CD4-positive, alpha-beta T cell treated with Interferon alpha-2 for 1 hour (primary cell): ENCODE measurements at regions not wholly inside any gene's neighbourhood (a gene's known extent, or its start where the extent isn't known, plus 50 kb on each side); places are given as distances from the start of the nearest gene placed in this dataset.
A peak's percentile ranks its signal among the peaks of the same experiment; 100 is the strongest.
"Not testable (repeated sequence)": the region's sequence is repeated elsewhere in the genome, so short reads cannot be mapped to it uniquely, and the experiment has no call there.

Experiments used
- DNase-seq, 2 donors: peaks; one replicate each; pipeline ENCODE4 v3.0.0-alpha.2; 2020 to 2022

DNA sequence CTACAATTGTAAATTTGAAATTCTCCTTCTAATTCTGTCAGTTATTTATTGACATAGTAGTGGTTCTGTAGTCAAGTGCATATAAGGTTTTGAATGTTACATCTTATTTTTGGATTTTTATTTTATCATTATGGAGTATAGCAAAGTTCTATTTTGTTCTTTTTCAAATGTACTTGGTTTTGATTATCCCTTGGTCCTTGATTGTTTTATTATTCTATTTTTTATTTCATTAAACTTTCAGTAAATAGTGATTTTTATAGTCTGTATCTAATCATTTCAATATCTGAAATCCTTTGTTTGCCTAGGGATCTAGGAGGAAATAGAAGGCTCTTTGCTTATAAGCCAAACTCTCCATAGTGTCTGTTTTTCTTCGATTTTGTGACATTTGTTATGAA is 87.8 kb downstream of the HFE start:
- no peak for DNase-seq

DNA sequence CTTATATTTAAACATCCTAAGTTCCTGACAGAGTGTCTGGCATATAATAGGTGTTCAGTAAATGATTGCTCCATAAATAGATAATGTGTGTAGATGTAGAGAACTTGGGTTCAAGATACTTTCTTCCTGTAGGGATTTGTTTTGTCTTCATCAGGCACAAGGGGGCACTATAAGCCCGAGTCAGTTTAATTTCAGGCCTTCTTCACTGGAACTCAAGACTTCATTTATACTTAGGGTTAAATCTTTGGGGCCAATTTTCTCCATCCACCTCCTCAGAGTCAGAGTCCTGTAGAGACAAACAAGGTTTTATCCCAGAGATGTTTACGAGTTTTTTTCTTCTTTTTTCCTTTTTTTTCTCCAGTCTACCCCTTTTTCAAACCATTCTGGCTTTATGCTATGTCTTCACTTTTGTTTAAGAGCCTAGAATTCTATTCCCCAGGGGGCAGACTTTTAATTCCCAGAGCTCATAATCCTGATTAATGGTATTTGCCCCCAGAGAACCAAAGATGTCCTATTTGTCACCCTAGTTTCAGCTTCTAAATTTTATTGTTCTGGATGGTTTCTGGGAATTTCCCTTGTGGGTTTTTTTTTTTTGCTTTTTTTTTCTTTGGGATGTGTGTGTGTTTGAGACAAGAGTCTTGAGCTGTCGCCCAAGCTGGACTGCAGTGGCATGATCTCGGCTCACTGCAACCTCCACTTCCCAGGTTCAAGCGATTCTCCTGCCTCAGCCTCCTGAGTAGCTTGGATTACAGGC is 88.4 kb downstream of the HFE start:
- DNase-seq, result peak; percentile 72 to 82

DNA sequence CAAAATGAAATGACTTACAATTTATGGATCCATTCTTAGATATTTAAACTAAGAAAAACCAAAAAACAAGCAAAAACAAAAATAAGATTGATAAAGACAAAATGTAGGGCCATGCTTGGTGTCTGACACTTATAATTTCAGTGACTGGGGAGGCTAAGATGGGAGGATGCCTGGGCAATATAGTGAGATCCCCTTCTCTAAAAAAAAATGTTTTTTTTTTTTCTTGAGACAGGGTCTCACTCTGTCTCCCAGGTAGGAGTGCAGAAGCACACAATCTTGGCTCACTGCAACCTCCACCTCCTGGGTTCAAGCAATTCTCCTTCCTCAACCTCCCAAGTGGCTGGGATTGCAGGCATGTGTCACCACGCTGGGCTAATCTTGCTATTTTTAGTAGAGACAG is 92.4 kb downstream of the HFE start:
- DNase-seq, result no peak

DNA sequence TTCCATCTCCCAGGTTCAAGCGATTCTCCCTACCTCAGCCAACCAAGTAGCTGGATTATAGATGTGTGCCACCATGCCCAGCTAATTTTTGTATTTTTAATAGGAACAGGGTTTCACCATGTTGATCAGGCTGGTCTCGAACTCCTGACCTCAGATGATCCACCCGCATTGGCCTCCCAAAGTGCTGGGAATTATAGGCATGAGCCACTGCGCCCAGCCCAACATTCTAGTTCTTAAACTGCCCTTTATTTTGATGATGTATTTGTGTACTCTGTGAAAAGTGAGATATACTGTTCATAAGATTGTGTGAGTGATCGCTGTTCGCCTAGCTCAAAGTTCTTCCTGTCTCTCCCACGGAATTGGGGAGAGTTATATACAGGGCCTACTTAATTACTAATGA is 93.1 kb downstream of the HFE start:
- no peak for DNase-seq

DNA sequence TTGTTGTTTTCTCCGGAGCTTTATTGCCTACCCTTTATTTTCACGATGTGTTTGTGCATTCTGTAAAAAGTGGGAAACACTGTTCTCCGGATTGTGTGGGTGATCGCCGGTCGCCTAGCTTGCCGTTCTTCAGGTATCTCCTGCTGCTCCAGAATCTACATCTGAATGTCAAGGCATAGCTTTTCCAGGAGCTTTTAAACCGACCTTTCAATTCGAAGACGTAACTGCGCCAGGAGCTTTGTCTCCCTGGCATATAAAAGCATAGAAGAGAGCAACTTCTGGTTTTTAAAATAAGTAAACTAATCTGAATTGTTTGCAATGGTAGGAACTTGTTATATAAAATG is 96.0 kb downstream of the HFE start:
- DNase-seq, result no peak

DNA sequence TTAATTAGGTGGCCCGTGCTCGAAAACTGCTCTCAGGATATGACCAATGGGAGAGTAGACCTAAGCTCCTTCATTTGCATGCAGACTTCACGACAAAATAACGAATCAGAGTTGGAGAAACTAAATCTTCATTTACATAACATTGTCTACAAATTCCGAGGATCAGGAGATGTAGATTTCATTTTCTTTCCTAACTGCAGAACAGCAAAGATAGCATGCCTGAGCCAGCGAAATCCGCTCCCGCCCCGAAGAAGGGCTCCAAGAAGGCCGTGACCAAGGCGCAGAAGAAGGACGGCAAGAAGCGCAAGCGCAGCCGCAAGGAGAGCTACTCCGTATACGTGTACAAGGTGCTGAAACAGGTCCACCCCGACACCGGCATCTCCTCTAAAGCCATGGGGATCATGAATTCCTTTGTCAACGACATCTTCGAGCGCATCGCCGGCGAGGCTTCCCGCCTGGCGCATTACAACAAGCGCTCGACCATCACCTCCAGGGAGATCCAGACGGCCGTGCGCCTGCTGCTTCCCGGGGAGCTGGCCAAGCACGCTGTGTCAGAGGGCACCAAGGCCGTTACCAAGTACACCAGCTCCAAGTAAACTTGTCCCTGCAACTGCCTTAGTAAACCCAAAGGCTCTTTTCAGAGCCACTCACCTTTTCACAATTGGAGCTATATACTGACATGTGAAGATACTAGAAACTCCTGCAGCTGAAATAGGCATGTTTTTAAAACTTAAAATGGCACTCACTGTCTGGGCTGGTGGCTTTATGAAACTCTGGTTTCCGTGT is 96.5 kb downstream of the HFE start:
- DNase-seq, result peak; percentile 67 to 89

DNA sequence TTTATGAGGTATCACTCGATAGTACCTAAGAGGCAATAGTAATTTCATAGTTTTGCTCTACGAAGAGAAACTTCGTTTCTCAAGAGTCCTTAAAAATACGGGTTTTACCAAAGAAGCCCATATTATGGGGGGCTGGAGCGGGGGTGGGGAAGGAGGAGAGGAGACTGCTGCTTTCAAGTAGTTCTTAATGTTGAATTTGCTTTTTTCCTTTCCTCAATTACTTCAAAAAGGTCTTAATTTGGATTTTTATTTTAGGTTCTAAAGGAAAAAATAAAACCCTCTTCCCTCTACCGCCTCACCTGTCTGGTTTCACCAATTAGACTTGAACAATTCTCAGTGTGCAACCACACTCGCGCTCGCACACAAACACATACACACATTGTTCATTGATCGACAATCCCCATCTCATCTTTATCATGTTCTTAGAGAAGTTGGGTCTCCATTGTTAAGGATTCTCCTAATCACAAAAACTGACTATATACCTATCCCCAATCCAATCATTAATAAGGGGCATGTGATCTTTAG is 97.2 kb downstream of the HFE start:
- no peak for DNase-seq

DNA sequence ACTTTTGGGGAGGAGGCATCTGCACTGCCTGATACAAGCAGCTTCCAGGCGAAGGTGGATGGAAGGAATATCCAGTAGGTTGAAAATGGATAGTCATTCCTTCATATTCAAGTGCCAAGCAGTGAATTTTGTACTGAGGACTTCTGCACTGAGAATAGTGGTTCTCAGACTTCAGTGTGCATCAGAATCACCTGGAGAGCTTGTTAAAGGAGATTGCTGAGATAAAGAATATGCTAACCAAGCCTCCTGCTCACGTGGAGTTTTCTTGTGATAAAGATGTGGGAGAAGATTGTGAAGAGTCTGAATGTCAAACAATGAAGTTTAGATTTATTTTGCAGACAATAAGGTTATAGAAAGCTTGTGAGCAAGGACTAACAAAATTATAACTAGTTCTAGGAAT is 97.8 kb downstream of the HFE start:
- no peak for DNase-seq

DNA sequence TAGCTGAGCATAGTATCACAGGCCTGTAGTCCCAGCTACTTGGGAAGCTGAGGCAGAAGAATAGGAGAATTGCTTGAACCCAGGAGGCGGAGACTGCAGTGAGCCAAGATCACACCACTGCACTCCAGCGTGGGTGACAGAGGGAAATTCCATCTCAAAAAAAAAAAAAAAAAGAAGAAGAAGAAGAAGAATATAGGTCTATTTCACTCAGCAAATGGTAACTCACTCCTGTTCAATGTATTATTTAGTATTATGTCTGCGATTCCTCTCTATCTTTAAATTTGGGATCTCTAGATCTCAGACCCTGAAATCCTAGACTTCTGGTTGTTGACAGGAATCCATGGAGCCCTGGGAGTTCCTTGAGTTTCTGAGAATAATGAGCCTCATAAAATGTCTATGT is 98.6 kb downstream of the HFE start:
- no peak for DNase-seq

DNA sequence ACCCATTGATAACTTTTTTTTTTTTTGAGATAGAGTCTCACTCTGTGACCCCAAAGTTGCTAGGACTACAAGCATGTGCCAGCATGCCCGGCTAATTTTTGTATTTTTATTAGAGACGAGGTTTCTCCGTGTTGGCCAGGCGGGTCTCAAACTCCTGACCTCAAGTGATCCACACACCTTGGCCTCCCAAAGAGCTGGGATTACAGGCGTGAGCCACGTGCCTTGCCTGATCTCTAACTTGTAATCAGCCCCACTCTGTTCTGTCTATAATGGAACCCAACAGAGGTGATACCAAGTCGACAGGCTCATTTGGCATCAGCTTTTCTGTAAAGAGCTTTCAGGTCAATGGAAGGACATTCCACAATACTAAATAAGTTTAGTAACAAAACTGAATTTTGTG is 99.4 kb downstream of the HFE start:
- no peak for DNase-seq

DNA sequence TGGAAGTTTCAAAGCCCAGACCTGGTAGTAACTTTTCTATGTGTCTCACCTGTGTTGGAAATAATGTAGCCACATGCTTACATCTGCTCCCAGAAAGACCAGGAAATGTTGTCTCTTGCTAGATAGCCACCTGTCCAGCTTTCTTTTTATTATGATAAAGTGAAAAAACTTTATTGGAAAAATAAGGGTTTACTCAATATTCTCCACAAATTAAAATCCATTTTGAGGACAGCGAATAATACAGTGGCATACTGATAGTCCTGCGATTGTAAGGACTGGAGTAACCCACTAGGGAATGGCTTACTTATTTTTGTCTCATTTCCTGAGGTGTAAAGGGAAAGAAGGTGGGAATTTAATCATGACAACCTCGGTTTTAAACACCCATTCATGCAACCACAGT is 100.1 kb downstream of the HFE start:
- DNase-seq, result no peak

DNA sequence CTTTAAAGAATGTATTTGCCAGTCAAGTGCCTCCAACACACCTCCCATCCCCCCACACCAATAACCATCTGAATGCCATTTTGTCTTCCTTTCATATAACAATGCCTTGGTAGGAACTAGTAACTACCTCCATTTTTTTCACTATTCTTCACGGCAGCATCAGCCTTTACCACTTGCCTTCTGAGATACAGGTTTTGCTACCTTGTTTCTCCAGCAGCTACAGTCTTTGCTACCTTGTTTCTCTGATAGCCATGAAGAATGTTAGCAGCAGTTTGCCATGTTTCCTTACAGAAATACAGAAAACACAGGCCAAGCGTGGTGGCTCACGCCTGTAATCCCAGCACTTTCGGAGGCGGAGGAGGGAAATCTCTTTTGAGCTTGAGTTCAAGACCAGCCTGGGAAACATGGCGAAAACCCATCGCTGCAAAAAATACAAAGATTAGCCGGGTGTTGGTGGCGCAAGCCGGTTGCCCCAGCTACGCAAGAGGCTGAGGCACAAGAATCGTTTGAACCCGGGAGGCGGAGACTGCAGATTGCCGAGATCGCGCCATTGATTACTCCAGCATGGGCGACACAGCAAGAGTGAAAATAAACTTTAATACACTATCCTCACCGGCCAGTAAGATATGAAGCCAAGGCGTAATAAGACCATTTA is 100.9 kb downstream of the HFE start:
- DNase-seq, result peak; percentile 51 to 69

DNA sequence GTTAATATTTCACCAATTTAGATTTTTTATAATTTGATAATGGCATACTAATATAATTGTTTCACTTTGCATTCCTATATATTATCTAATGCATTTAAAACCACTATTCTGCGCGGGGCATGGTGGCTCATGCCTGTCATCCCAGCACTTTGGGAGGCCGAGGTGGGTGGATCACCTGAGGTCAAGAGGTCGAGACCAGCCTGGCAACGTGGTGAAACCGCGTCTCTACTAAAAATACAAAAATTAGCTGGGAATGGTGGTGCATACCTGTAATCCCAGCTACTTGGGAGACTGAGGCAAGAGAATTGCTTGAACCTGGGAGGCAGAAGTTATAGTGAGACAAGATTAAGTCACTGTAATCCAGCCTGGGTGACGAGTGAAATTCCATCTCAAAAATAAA is 104.3 kb downstream of the HFE start:
- not testable (repeated sequence) for DNase-seq

DNA sequence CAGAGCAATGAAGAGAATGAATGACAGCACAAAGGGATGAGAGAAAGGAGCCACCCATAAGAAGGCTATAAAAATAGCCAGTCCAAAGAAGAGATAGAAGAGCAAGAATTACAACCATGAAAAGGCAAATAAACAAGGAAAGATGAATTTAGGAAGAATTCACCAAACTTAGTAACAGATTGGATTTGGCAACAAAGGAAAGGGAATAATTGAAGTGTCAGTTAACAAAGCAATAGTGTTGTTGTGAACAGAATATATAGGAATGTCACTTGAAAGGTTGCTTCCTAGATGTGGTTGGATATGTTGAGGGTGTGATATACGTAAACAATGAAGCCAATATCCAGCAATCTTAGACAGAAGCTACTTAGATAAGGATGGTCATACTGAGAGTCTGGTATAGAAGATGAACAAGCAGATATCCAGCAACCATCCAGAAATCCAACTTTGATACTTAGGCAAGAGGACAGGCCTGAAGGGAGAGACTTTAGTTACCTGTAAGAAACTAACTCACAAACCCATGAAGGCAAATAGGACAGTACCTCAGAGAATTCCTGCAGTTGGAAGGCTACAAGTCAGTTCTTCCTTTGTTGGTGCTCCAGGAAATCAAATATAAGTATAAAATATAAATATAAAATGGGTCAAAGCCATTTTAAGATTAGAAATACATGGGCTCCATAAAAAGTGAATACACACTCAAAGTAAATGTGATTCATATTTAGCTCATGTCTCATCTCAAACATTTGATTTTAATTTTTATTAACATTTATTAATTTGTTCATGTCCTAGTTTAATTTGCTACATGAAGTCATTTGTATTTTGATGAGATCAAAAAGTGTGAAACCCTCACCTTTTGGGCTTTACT is 106.5 kb downstream of the HFE start:
- no peak for DNase-seq

DNA sequence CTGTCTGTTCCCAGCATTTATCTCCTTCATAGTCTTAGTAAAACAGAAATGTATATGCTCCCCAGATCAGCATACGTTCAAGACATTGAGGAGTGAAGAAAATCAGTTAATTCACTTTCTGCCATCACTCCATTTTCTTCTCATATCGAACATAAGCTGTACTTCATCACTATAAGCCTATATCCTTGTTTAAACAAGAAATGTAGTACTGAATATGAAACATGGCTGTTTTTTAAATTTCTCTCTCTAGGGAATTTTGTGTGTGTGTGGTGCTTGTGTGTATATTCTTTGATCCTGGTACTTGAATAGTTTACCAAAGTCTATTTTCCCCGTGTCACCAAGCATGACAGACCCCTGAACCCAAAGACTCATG is 107.1 kb downstream of the HFE start:
- DNase-seq, result no peak

DNA sequence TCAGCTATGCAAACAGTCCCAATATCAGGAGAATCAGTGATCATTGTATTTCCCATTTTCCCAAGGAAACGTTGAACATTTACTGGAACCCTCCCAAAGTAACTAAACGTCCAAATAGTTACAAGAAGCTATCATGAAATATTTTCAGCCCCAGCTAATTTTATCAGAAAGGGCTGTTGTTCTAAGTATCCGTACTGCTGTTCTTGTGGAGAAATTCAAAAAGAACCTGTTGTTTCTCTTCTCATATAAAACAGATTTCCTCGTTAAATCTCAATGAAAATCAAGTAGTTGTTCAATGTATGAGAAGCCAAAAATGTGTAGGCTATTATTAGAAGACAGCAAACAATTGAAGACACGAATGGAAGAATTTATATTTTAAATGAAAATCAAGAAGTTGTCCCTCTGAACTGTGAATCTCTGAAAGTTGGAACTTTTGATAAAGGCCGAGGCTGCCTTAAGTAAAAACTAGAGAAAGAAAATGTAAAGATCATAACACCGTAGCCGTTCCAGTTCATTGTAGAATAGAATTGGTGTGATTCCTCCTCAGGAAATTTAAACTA is 107.7 kb downstream of the HFE start:
- no peak for DNase-seq

DNA sequence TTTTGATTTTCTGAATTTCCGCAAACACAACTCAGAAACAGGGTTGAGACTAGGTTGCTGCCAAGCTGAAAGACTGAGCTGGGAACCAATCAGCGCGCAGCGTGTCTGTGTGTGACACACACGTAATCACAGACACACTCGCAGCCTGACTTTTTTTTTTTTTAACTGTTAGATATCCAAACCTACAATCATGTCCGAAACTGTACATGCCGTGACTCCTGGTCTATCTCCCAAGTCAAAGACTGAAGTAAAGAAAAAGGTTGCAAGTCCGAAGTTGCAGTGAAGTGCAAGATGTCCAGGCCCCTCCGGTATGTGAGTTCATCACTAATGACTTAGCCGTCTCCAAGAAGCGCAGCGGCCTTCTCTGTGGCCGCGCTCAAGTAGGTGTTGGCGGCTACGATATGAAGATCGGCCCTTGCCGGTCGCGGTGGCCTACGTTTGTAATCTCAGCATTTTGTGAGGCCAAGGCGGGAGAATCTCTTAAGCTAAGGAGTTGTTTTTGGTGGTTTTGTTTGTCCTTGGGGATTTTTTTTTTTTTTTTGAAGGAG is 108.2 kb downstream of the HFE start:
- peak; percentile 91 to 92 for DNase-seq

DNA sequence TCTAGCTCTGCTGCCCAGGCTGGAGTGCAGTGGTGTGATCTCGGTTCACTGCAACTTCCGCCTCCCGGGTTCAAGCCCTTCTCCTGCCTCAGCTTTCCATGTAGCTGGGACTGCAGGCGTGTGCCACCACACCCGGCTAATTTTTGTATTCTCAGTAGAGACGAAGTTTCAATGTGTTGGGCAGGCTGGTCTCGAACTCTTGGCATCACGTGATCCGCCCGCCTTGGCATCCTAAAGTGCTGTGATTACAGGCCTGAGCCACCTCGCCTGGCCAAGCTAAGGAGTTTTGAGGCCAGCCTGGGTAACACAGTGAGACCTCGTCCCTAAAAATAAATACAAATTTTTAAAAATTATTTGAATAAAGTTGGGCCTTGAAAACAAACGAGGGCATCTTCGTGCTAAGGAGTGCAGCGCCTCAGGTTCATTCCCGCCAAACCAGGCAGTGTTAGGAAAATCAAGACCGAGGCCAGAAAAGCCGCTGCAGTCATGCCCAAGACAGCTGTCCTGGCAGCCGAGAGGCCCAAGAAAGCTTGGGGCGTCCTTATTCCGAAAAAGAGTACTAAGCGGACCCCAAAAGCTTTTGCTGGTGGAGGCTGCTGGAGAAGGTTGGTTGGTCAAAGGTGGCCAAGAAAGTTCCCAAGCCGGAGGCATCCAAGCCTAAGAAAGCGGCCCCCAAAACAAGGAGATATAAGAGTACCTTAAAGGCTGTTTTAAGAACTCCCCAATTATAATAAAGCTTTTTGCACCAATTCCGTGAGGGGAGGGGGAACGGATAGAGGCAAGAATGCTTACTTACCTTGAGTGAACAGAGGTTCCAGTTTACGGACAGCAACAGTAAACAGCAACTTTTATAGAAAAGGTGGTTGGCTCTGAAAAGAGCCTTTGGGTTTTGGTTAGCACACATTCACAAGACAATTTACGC is 109.0 kb downstream of the HFE start:
- DNase-seq, result peak in 1 of 2 donors; percentile 38

DNA sequence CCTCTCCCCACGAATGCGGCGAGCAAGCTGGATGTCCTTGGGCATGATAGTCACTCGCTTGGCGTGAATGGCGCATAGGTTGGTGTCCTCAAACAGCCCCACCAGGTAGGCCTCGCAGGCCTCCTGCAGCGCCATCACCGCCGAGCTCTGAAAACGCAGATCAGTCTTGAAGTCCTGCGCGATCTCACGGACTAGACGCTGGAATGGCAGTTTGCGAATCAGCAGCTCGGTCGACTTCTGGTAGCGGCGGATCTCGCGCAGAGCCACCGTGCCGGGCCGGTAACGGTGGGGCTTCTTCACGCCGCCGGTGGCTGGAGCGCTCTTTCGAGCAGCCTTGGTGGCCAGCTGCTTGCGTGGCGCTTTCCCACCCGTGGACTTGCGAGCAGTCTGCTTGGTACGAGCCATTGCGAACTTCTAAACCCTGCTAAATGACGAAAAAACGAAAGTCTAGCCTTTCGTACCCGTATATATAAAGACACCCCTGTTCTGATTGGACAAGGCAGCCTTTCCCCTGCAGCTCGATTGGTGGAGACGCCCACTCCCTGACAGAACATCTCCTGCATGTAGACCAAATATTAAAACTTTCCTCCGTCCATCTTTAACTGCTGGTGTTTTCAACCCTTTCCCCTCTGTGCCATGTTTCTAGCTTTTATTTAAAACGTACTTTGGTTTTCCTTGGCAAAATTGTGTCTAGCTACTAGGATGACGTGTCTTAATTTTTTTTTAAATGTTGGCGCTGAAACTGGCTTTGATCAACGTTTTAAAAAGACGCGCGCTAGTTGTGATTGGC is 109.8 kb downstream of the HFE start:
- peak; percentile 91 to 95 for DNase-seq

DNA sequence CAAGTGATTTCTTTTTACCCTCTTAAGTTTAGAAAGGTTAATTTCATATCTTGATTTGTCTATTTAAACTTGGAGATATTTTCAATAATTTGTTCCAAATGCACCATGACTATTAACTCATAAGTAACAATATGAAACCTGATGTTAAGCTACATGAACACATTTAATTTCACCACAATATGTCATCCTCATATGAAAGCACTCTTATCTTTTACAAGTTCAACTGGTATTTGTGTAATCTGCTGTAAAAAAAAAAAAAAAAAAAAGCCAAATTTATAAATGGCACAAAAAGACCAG is 110.4 kb downstream of the HFE start:
- DNase-seq, result no peak
